ENCODE measurements at regions not wholly inside any gene's neighbourhood (a gene's known extent, or its start where the extent isn't known, plus 50 kb on each side); places are given as distances from the start of the nearest gene placed in this dataset.

GRCh38 chr4:3836756-3837601 is 70.8 kb downstream of the ADRA2C start:
- no peaks in the 10 kb centered on the region for H3K36me3 Mint-ChIP-seq
- CTCF ChIA-PET: no interaction called here

GRCh38 chr4:3838437-3839380 is 72.5 kb downstream of the ADRA2C start:
- no peak for ATAC-seq

More at GRCh38 chr4:3836756-3837601, 70.8 kb downstream of the ADRA2C start:
- Mint-ChIP-seq H3K27me3 (no peaks in the 10 kb centered on the region), H3K4me3 (no peak overlapping the region), H3K27ac (no peak overlapping the region), H3K9me3 (ENCODE audit: low read depth) (no peaks in the 10 kb centered on the region), H3K4me1 (no peaks in the 10 kb centered on the region)
- ATAC-seq: no peak
- peak; percentile 41 for DNase-seq

GRCh38 chr4:3845094-3845743 is 79.0 kb downstream of the ADRA2C start:
- DNase-seq (no peak), ATAC-seq (no peak)
- Mint-ChIP-seq H3K4me1 (no peaks in the 10 kb centered on the region), H3K9me3 (ENCODE audit: low read depth) (peaks cover 3% of the 10 kb centered on the region), H3K36me3 (no peaks in the 10 kb centered on the region), H3K27me3 (peaks cover 13% of the 10 kb centered on the region), H3K4me3 (no peak overlapping the region), H3K27ac (no peak overlapping the region)
- CTCF ChIA-PET: no interaction called here

More at GRCh38 chr4:3838437-3839380, 72.5 kb downstream of the ADRA2C start:
- no peak for DNase-seq
- Mint-ChIP-seq H3K4me3 (no peak overlapping the region), H3K27me3 (peaks cover 3% of the 10 kb centered on the region), H3K9me3 (ENCODE audit: low read depth) (no peaks in the 10 kb centered on the region), H3K36me3 (no peaks in the 10 kb centered on the region), H3K27ac (no peak overlapping the region), H3K4me1 (no peaks in the 10 kb centered on the region)
- CTCF ChIA-PET: no interaction called here

GRCh38 chr4:3845744-3846429 is 79.7 kb downstream of the ADRA2C start:
- Mint-ChIP-seq H3K27ac (no peak overlapping the region), H3K36me3 (no peaks in the 10 kb centered on the region), H3K4me3 (no peak overlapping the region), H3K4me1 (no peaks in the 10 kb centered on the region), H3K27me3 (peaks cover 13% of the 10 kb centered on the region), H3K9me3 (ENCODE audit: low read depth) (peaks cover 3% of the 10 kb centered on the region)
- ATAC-seq: no peak
- DNase-seq: no peak
- CTCF ChIA-PET: no interaction called here

GRCh38 chr4:3847211-3847940 is 81.2 kb downstream of the ADRA2C start:
- Mint-ChIP-seq H3K4me3 (no peak overlapping the region), H3K9me3 (ENCODE audit: low read depth) (peaks cover 3% of the 10 kb centered on the region), H3K27ac (no peak overlapping the region), H3K4me1 (no peaks in the 10 kb centered on the region), H3K27me3 (peaks cover 13% of the 10 kb centered on the region), H3K36me3 (no peaks in the 10 kb centered on the region)
- CTCF ChIA-PET: no interaction called here
- ATAC-seq (no peak), DNase-seq (no peak)

- Mint-ChIP-seq H3K27ac (no peak overlapping the region), H3K27me3 (peaks cover 13% of the 10 kb centered on the region), H3K4me1 (no peaks in the 10 kb centered on the region), H3K9me3 (ENCODE audit: low read depth) (peaks cover 3% of the 10 kb centered on the region), H3K36me3 (no peaks in the 10 kb centered on the region), H3K4me3 (no peak overlapping the region)
- ATAC-seq (no peak), DNase-seq (no peak)
- CTCF ChIA-PET: no interaction called here
Measured at GRCh38 chr4:3848323-3848722, 82.1 kb downstream of the ADRA2C start.

GRCh38 chr4:3849140-3849539 is 83.0 kb downstream of the ADRA2C start:
- CTCF ChIA-PET: no interaction called here
- peaks cover 3% of the 10 kb centered on the region for H3K9me3 Mint-ChIP-seq (ENCODE audit: low read depth)
- peaks cover 8% of the 10 kb centered on the region for H3K27me3 Mint-ChIP-seq
- ATAC-seq: no peak
- H3K36me3 Mint-ChIP-seq: no peaks in the 10 kb centered on the region
- H3K4me1 Mint-ChIP-seq: no peaks in the 10 kb centered on the region
- H3K27ac Mint-ChIP-seq: no peak overlapping the region
- no peak overlapping the region for H3K4me3 Mint-ChIP-seq
- no peak for DNase-seq

- Mint-ChIP-seq H3K4me1 (no peaks in the 10 kb centered on the region), H3K27me3 (peaks cover 4% of the 10 kb centered on the region), H3K4me3 (no peak overlapping the region), H3K9me3 (ENCODE audit: low read depth) (peaks cover 3% of the 10 kb centered on the region), H3K36me3 (no peaks in the 10 kb centered on the region), H3K27ac (no peak overlapping the region)
- CTCF ChIA-PET: no interaction called here
- no peak for DNase-seq
- no peak for ATAC-seq
Measured at GRCh38 chr4:3850128-3850527, 83.9 kb downstream of the ADRA2C start.

GRCh38 chr4:3851211-3851610 is 85.0 kb downstream of the ADRA2C start:
- no peak overlapping the region for H3K27ac Mint-ChIP-seq
- no peaks in the 10 kb centered on the region for H3K27me3 Mint-ChIP-seq
- H3K36me3 Mint-ChIP-seq: no peaks in the 10 kb centered on the region
- ATAC-seq: no peak
- H3K4me3 Mint-ChIP-seq: no peak overlapping the region
- no peaks in the 10 kb centered on the region for H3K4me1 Mint-ChIP-seq
- no peak for DNase-seq
- peaks cover 3% of the 10 kb centered on the region for H3K9me3 Mint-ChIP-seq (ENCODE audit: low read depth)
- CTCF ChIA-PET: no interaction called here

GRCh38 chr4:3851881-3852280 is 85.7 kb downstream of the ADRA2C start:
- Mint-ChIP-seq H3K36me3 (no peaks in the 10 kb centered on the region), H3K9me3 (ENCODE audit: low read depth) (peaks cover 3% of the 10 kb centered on the region), H3K4me3 (no peak overlapping the region), H3K27me3 (no peaks in the 10 kb centered on the region), H3K4me1 (no peaks in the 10 kb centered on the region), H3K27ac (no peak overlapping the region)
- no peak for DNase-seq
- no peak for ATAC-seq
- CTCF ChIA-PET: no interaction called here

- ATAC-seq (no peak), DNase-seq (no peak)
- peaks cover 3% of the 10 kb centered on the region for H3K9me3 Mint-ChIP-seq (ENCODE audit: low read depth)
- no peaks in the 10 kb centered on the region for H3K27me3 Mint-ChIP-seq
- no peaks in the 10 kb centered on the region for H3K4me1 Mint-ChIP-seq
- CTCF ChIA-PET: no interaction called here
- no peak overlapping the region for H3K4me3 Mint-ChIP-seq
- H3K36me3 Mint-ChIP-seq: no peaks in the 10 kb centered on the region
- no peak overlapping the region for H3K27ac Mint-ChIP-seq
Measured at GRCh38 chr4:3852309-3852708, 86.1 kb downstream of the ADRA2C start.

GRCh38 chr4:3852711-3853110 is 86.5 kb downstream of the ADRA2C start:
- H3K9me3 Mint-ChIP-seq (ENCODE audit: low read depth): peaks cover 3% of the 10 kb centered on the region

More at GRCh38 chr4:3852711-3853110, 86.5 kb downstream of the ADRA2C start:
- Mint-ChIP-seq H3K27ac (no peak overlapping the region), H3K4me1 (no peaks in the 10 kb centered on the region), H3K27me3 (no peaks in the 10 kb centered on the region), H3K4me3 (no peak overlapping the region), H3K36me3 (no peaks in the 10 kb centered on the region)
- CTCF ChIA-PET: no interaction called here
- ATAC-seq (no peak), DNase-seq (no peak)
